AG04450 (cell line): ENCODE measurements at regions not wholly inside any gene's neighbourhood (a gene's known extent, or its start where the extent isn't known, plus 50 kb on each side); places are given as distances from the start of the nearest gene placed in this dataset.
"Not testable (repeated sequence)": the region's sequence is repeated elsewhere in the genome, so short reads cannot be mapped to it uniquely, and the experiment has no call there.

ENCODE experiments used
- CTCF ChIA-PET: fragments of 300-600, 350-600 bp; formaldehyde crosslinking; extraction: SDS; loops from one replicate; lab custom pipeline; 2022; ENCODE audit warnings: antibody characterized with exemption, inconsistent platforms; lab: Charles Lee
- POLR2A ChIA-PET: fragments of 350-600 bp; formaldehyde crosslinking; extraction: SDS; loops from one replicate; lab custom pipeline; 2021; ENCODE audit warnings: antibody characterized with exemption, inconsistent platforms; lab: Yijun Ruan, JAX
- DNase-seq: peaks from one replicate; pipeline ENCODE4 v3.0.0-alpha.2; 2011; ENCODE audit warnings: low read depth, low spot score
- H3K27ac ChIP-seq: one replicate; pipeline ENCODE4 v1.5.1; 2012; ENCODE audit warnings: low read depth, low read length, control low read depth
- H3K27me3 ChIP-seq: one replicate; pipeline ENCODE4 v1.6.0; 2012; ENCODE audit warnings: low read length; ENCODE audit not compliant: control insufficient read depth, insufficient read depth
- H3K4me3 ChIP-seq: 2 replicates; pipeline ENCODE4 v1.5.1; 2011; ENCODE audit warnings: mild to moderate bottlenecking, low read depth, low read length, control low read depth
- H3K9me3 ChIP-seq: 2 replicates; pipeline ENCODE4 v1.5.1; 2012; ENCODE audit warnings: low read length; ENCODE audit not compliant: control insufficient read depth, insufficient read depth
- TF ChIP-seq, protein P1 (sequence below): IDR thresholded peaks from 2 replicates; pipeline ENCODE4 v1.5.1; 2011; ENCODE audit warnings: low read depth, low read length, control low read depth, inconsistent platforms

DNA sequence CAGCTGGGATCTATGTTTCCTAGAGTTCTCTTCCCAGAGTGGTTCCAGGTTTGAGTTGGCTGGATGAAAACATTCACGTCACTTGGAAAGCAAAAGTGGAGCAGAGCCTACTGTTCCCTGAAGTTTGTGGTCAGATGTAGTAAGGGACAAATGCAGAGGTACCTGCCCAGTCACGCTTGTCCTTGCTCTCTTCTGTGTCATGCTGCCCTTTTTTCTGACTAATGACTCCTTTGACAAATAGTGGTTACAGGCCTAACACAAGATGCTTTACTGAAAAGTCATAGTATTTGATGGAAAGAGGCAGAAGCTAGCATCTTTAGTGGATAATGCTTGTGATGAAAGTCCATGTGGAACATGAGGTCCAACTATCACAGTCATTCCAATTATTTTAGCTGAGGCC, 881.4 kb upstream of the B3GALT2 start:
- ChIA-PET POLR2A (no interaction called here), CTCF (no interaction called here)
- TF ChIP-seq, protein P1, sequence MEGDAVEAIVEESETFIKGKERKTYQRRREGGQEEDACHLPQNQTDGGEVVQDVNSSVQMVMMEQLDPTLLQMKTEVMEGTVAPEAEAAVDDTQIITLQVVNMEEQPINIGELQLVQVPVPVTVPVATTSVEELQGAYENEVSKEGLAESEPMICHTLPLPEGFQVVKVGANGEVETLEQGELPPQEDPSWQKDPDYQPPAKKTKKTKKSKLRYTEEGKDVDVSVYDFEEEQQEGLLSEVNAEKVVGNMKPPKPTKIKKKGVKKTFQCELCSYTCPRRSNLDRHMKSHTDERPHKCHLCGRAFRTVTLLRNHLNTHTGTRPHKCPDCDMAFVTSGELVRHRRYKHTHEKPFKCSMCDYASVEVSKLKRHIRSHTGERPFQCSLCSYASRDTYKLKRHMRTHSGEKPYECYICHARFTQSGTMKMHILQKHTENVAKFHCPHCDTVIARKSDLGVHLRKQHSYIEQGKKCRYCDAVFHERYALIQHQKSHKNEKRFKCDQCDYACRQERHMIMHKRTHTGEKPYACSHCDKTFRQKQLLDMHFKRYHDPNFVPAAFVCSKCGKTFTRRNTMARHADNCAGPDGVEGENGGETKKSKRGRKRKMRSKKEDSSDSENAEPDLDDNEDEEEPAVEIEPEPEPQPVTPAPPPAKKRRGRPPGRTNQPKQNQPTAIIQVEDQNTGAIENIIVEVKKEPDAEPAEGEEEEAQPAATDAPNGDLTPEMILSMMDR, result no peak
- no peak overlapping the region for H3K27ac ChIP-seq
- no peaks in the 10 kb centered on the region for H3K9me3 ChIP-seq
- H3K27me3 ChIP-seq, result no peaks in the 10 kb centered on the region
- H3K4me3 ChIP-seq, result no peak overlapping the region
- DNase-seq, result no peak

DNA sequence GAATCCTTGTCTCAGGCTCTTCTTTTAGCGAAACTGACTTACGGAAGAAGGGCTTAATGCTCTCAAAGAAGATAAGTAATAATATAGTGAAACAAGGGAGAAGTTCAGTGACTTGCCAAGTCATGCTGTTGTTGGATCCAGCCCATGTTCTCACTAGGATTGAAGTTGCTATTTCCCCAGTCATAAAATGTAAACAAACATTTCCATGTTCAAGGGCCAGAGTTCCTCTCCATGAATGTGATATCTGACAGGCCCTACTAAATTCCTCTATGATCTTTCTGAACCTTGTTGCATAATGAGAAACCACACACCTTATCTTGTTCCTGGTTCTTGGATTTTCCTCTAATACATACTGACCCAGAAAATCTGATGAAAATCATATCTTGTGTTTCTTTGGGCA, 876.5 kb upstream of the B3GALT2 start:
- TF ChIP-seq, protein P1, result no peak
- POLR2A ChIA-PET, result no interaction called here
- CTCF ChIA-PET, result no interaction called here
- DNase-seq, result no peak
- Histone ChIP-seq H3K27me3 (no peaks in the 10 kb centered on the region), H3K4me3 (no peak overlapping the region), H3K9me3 (no peaks in the 10 kb centered on the region), H3K27ac (no peak overlapping the region)

DNA sequence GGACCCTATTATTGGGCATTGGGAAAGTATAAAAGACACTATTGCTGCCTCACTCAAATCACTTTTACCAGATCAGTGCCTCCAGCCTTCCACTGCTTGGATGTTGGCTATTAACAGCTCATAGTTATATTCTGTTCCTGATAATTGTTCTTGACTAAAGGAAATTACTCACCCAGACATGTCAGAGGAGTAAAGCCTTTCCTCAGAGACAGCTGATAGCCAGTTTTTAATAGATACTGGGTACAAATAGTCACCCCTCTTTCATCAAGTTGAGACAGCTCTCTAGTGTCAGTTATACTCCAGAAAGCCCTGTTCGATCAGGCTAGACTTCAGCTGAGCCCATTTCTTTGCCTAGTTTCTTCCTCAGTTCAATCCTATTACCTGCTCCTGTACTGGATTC, 876.1 kb upstream of the B3GALT2 start:
- CTCF ChIA-PET, result no interaction called here
- no peak for DNase-seq
- Histone ChIP-seq H3K4me3 (no peak overlapping the region), H3K27ac (no peak overlapping the region), H3K27me3 (no peaks in the 10 kb centered on the region), H3K9me3 (no peaks in the 10 kb centered on the region)
- POLR2A ChIA-PET, result no interaction called here
- TF ChIP-seq, protein P1, result no peak

DNA sequence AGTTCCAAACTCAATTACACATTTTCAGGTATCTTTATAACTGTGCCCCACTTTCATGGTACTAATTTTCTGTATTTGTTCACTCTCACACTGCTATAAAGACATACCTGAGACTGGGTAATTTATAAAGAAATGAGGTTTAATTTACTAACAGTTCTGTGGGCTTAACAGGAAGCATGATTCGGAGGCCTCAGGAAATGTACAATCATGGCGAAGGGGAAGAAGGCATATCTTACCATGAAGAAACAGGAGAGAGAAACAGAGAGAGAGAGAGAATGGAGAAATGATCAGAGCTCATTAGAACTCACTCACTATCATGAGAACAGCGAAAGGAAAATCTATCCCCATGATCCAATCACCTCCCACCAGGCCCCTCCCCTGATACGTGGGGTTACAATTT, 874.1 kb upstream of the B3GALT2 start:
- ChIA-PET POLR2A (no interaction called here), CTCF (no interaction called here)
- H3K27ac ChIP-seq, result no peak overlapping the region
- H3K27me3 ChIP-seq, result no peaks in the 10 kb centered on the region
- no peak overlapping the region for H3K4me3 ChIP-seq
- H3K9me3 ChIP-seq, result no peaks in the 10 kb centered on the region
- DNase-seq, result no peak
- TF ChIP-seq, protein P1, result no peak

DNA sequence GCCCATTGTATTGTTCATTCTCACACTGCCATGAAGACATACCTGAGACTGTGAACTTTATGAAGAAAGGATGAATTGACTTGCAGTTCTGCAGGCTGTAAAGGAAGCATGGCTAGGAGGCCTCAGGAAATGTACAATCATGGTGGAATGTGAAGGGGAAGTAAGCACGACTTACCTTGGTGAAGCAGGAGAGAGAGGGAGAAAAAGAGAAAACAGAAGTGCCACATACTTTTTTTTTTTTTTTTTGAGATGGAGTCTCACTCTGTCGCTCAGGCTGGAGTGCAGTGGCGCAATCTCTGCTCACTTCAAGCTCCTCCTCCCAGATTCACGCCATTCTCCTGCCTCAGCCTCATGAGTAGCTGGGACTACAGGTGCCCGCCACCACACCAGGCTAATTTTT, 871.9 kb upstream of the B3GALT2 start:
- CTCF ChIA-PET, H3K4me3 ChIP-seq, H3K9me3 ChIP-seq, H3K27me3 ChIP-seq, POLR2A ChIA-PET, H3K27ac ChIP-seq, DNase-seq: not testable (repeated sequence)

DNA sequence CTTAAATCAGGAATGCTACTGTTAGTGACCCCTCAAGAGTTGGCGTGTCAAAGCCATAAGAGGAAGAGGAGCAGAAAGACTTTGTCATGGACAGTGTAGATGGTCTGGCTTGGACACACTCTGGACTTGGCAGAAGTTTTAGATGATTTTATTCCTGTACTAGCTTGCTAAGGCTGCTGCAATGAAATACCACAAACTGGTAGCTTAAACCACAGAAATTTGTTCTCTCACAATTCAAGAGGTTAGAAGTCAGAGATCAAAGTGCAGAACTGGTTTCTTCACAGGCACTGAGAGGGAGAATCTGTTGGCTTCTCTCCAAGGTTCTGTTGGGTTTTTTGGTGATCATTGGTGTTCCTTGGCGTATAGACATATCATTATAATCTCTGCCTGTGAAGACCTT, 869.8 kb upstream of the B3GALT2 start:
- Histone ChIP-seq H3K9me3 (no peaks in the 10 kb centered on the region), H3K27ac (no peak overlapping the region), H3K4me3 (no peak overlapping the region), H3K27me3 (no peaks in the 10 kb centered on the region)
- no peak for DNase-seq
- ChIA-PET POLR2A (no interaction called here), CTCF (no interaction called here)
- TF ChIP-seq, protein P1, result no peak
